NCI-H226 (cell line): ENCODE measurements at regions not wholly inside any gene's neighbourhood (a gene's known extent, or its start where the extent isn't known, plus 50 kb on each side); places are given as distances from the start of the nearest gene placed in this dataset.

Experiments used
- DNase-seq: peaks from one replicate; pipeline ENCODE4 v3.0.0-alpha.2; 2015

DNA sequence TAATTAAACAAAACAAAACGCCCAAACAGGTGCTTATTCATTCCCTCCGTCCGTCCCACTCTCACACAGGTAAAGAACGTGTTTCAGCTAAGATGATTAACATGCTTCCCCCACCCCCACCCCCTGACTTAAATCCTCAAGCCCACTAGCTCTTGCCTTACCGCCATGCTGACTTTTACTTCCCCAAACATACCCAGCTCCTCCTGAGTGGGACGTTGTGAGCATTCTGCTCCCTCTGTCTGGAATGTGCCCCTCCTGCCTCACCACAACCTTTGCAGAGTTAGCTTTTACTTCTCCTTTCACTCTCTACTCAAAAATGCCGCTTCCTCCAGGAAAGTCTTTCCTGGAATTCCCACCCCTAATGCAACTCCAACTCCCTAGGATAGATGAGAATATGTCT is 774.0 kb upstream of the RBFOX1 start:
- DNase-seq: no peak

DNA sequence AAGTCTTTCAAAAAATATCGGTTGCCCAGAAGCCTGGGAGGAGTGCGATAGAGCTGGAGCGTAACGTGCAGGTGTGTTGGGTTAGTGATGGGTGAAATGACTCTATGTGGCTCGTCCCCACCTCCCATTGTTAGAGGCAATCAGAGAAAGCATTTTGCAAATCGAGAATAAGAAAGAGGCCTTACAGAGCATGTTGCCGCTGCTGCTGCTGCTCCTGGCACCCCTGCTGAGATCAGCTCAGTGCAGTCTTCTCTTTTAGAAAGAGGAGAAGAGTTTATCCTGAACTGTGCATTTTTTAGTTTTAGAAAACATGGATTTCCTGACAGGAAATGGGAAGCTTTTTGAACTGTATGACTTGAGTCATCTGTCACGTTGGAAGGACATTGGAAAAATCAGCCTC is 774.5 kb upstream of the RBFOX1 start:
- DNase-seq: no peak

DNA sequence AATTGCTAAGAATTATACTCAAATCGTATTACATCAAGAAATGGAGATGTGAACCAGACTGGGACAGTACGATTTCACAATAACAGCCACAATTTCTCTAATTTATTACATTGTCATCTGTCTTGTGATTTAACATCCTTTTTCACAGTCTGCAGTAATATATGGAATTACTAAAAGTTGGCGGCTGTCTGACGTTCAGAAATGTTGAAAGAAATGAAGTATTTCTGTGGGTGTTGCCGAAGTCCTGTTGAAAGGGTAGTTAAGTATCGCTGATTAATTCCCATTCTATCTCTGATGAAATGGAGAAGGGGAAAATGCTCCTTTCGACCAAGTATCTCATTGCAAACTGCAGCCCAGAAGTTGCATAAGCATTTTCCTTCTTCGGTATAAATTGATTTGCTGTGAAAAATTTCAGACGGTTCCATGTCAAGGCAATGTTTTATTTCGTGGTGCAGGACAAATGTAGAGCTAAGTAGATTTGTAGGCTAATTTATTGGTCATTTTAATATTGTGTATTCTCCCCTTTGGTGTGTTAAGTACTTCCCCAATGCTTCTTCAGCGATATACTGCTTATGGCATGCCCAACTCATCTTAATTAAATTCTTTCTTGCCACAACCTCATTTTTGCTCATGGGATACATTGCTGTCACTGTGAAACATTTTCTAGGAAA is 775.2 kb upstream of the RBFOX1 start:
- DNase-seq: no peak

DNA sequence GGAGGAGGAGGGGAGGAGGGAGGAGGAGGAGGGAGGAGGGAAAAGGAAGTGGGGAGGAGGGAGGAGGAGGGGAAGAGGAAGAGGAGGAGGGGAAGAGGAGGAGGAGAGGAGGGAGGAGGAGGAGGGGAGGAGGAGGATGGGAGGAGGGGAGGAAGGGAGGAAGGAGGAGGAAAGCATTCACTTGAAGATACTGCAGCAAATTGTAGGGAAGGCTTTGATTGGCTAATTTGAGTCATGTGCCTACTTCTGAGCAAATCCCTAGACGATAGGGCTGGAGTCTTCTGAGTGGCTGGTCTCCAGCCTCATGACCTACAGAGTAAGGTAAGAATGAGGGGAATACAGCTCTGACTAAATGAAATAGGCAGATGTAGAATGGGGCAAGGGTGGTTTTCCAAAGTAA is 783.2 kb upstream of the RBFOX1 start:
- DNase-seq: no peak

DNA sequence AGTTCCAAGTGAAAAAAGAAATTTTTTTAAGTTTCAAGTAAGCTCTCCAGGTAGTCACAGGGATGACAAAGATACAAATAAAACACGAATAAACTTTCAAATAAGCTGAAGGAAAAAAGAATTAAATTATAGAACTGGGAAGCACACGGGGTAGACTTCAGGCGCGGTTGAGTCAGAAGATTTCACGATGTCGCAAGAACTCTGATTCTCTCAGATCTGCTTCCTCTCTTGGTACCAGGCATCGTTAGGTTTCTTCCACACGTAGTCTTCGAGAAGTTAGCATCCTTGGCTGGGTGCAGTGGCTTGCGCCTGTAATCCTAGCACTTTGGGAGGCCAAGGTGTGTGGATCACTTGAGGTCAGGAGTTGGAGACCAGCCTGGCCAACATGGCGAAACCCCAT is 784.1 kb upstream of the RBFOX1 start:
- DNase-seq: no peak

DNA sequence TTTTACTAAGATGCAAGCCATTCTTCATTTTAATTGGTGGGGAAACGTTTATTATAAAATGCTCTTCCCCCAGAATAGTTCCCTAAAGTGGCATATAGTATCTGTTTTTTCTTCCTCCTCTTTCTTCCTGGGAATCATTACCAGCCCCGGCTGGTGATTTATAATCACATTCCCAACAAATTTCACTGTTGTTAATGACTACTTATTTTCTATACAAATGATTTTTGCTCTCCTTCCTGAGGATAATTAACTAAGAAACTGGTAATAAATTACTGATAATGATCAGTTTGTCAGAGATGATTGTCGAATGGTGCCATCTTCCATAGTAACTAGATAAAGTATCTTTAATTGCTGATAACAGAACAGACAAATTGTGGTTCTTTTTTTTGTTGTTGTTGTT is 785.5 kb upstream of the RBFOX1 start:
- no peak for DNase-seq

DNA sequence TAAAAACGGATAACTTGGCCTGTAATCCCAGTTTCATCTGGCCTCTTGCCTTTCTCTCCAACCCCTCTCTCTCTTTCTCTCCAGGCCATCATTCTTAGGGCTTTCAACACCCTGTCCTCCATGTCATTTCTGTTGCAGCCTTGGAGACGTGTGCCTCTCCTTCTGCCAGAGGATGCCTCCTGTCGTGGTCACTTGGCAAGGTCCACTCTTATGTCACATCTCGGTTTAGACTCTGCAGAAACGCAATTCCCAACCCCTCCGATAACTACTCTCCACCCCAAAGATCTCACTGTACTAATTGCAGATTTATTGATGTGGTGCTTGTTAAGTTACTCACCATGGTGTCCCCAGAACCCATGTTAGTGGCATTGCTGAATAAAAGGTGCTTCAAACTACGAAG is 787.3 kb upstream of the RBFOX1 start:
- no peak for DNase-seq

DNA sequence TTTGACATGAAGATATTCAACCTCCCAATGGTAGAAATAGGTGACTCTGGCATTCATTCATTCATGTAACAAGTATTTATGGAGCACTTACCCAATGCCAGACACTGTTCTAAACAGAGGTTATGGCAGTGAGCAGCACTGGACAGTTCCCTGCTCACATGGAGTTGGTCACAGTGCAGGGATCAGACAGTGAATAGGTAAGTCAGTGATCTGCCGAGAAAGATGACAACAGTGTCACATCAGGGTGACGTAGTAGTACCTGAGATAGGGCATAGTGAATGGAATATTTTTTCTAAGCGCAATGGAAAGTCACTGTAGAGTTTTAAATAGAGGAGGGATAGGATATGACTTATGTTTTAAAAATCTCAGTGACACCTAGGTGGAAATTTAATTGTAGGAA is 791.4 kb upstream of the RBFOX1 start:
- DNase-seq: no peak

DNA sequence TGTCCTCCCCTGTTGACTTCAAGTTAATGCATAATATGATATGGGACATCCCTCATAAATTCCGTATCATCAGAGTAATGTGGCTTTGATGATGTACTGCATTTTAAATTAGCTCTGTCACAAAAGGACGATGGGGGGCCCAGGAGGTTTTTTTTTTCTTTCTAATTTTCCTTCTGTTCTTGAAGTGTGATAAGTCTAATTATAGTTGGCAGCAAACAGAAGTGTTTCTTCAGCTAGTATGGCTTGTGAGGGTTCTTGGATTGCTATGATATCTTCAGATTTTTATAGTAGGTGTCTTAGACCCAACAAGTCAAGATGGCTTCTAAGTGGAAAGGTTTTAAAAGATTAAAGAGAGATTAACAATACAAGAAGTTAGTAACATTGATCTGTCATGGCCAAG is 796.2 kb upstream of the RBFOX1 start:
- DNase-seq: no peak

DNA sequence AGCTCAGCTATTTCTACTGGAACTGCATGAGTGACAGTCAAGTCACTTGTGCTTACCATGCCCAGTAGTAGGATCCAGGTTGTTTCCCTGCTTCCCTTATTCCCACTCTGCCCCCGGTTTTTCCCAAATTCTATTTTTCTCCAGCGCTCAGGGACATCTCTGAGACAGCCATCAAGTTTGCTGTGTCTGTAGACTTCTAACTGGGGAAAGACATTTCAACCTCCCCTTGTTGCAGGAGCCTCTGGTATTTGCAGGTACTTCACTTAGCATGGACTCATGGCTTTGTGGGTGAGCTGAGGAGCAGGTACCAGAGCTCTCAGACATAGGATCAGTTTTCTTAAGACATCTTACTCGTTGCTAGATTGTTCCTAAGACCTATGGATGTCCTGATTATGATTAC is 801.6 kb upstream of the RBFOX1 start:
- DNase-seq: no peak

DNA sequence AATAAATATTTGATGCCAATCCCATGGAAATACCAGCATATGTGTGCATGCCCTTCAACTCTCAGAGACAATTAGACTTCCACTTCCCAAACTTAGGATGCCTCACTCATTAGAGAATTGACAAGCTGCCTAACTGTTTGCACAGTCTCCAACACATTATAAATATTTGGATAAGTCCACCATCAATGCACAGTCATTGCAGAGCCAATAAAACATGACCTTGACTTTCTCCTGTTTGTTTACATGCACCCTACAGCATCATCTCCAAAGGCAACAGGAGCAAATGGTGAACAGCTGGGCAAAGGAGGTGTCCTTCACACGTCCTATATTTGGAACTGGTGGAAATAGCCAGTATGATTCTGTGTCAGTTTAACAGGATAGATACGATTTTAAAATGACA is 804.4 kb upstream of the RBFOX1 start:
- DNase-seq: no peak

DNA sequence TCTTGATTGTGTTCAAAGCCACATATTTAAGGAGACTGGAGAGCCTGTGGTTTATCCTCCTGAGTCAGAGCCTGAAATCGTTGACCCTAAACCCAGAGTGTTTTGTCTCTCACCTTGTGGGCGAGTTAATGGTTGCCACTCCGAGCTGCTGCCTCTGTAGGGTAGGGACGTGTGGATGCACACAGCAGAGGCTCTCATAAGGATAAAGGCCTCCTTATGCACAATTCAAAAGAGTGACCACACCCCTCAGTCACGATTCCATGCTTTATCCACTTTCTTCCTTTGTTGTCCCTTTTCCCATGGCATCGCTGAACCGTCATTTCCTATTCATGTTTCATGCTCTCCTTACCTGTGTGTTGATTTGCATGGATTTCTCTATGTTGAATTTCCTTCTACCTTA is 805.0 kb upstream of the RBFOX1 start:
- DNase-seq: no peak

DNA sequence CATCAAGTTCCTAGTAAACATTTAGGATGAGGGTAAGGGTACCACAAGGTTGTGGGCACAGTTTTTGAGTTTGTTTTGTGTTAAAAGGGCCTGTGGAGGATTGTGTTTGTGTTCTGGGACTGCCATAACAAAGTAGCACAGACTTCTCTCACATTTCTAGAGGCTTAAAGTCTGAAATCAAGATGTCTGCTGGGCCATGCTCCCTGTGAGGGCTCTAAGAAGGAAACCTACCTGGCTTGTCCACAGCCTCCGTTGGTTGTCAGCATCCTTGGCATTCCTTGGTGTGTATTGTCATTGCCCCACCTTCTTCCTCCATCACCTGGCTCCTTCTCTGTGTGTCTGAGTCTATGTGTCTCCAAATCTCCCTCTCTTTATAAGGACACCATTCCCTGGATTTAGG is 808.1 kb upstream of the RBFOX1 start:
- DNase-seq: no peak

DNA sequence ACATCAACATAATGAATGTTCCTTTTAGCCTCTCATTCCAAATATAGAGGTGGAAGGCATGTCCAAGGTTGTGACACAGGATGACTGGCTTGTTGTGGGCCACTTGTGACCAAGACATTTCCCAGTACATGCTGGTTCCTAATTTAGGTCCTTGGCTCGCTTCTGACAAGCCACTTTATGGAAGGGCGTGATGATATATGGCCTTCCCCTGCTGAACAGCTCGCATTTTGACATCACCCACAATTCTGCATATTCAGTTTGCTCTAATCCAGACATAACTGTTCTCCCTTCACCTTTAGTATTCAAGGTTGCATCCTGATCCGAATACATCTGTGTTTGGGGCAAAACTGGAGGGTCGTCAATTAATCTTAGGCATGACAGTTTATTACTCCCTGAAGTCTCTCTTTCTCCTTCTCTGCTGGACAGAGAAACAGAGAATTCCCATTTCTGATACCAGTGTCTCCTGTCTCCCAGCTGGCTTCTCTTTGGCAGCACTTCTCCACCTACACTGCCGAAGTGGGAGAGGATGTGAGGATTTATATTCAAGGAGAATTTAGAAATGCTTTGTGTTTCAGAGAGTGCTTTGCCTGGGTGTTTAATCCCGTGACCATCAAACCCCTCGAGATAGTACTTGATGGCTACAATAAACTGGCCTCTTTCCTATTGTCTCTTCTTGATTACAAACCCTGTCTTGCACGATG is 815.5 kb upstream of the RBFOX1 start:
- no peak for DNase-seq

DNA sequence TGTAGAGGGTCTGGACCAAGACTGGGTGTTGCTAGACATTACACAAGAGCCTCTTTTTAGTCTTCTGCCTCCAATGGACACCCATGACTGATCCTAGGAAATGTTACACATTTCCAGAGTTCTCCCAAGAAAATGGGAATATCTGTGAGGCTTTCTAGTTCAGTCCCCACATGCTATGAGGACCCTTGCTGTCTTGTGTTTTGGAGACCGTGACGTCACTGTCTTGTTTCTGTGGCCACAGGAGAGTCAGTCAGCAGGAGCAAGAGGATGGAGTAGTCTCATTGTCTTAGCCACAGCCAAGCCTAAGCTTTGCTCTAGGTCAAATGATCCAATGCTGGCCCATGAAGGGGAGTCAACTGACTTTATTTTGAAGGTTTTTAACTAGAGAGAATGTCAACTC is 820.1 kb upstream of the RBFOX1 start:
- no peak for DNase-seq

DNA sequence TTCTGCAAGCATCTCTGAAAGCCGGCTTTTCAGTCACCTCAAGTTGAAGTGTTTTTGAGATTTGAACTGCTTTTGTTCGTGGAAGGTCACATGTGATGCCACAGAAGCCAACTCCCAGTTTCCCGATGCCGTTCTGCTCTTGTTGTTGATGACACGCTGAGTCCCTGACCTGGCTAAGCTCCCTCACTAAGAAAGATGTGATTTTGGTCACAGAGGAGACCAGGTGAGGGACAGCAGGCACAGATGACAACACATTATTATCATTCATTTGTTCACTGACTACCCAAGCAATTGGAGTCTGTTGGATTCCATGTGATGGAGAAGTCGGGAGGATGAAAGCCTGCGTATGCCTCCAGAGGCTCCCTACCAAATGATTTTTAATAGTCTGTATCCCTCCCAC is 822.4 kb upstream of the RBFOX1 start:
- DNase-seq: no peak

DNA sequence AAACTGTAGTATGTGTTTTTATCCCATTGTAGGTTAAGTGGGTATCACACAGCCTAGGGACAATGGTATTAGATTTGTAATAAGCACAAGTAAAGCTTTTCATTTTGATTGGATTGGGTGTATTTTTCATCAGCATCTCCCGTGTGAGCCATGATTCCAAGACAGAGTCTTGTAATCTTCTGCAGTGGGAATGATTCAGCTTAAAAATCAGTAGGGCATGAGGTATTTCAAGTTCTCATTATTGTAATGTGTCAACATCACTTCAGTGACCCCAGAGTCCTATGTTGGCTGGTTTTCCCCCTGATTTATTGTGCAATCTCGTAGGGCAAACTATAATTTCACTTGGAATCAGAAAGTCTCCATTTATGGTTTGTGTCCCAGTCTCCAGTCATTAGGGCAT is 833.2 kb upstream of the RBFOX1 start:
- DNase-seq: no peak

DNA sequence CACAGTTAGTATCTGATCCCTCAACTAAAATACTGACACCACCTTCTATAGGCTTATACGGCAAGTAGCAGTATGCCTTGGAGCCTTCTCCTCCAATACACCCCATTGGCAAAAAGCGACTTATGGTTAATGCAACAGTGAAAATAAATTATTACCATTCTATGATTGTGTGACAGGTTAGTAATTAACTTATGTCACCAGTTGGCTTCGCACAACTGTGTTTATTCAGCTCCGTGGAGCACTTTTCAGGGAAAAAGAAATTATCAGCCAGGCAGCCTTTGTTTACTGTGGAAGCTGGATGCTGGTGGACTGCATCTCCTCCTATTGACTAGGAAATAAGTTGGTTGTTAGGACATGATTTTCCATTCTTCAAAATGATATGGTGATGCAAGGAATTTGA is 833.8 kb upstream of the RBFOX1 start:
- DNase-seq: no peak

DNA sequence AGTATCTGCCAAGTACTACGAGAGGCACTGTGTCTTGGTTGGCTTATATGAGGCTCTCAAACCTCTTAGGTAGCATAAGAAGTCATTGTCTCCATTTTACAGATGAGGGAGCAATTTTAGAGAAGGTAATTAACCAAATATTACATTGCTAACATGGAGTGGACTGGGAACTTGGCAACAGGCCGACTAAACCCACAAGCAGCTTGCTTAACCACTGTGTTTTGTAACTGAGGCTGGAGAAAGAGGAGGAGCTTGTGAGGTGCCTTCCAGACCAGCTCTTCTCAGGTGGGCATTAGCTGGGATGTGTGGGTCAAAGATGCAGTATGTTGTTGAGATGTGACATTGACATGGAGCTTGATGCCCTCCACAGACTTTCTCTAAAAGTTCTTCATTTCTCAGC is 835.6 kb upstream of the RBFOX1 start:
- DNase-seq: no peak

DNA sequence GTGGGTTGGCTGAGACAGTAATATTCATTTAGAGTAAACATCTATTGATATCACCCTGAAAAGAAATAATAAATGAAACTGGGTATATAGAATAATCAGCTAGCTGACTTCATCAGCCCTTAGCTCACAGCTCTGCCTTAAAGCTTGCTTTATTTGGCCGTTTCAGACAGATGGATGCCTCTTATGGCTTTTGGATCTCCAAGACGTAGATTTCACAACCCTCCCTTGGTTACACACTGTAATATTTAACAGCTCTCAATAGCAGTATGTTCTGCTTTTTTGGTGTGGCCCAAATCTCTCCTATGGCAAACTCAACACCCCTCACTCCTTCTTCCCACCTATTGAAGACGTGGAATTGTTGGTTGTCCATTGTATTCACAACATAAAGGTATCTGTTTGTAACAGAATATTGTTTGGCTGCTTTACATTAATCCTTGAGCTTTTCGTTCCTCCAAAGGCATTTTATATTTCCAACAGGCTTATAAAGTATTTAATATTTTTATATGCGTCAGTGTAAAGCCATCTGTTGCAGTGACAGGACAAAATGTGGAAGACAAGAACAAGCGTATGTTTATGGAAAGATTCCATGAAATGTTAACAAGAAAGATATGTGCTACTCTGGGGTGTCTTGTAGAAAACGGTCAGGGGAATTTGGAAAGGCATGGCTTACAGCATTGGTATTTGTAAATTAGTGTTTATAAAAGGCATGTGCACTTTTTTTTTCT is 837.0 kb upstream of the RBFOX1 start:
- no peak for DNase-seq

DNA sequence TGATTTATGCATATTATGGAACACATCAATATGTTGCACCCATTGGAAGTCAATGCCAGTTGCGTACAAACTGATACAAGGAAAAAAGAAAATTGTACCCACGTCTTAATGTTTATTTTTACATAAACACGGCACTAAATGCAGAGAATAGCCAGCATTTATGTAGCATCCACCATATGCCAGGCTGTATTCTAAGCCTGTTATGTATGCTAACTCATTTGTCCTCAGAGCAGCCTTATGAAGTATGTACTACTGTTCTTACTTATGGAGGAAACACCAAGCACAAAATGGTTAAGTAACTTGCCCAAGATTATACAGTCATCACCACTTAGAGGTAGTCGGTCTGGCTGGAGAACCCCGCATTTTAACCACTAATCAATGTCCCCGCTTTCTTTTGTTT is 837.9 kb upstream of the RBFOX1 start:
- no peak for DNase-seq

DNA sequence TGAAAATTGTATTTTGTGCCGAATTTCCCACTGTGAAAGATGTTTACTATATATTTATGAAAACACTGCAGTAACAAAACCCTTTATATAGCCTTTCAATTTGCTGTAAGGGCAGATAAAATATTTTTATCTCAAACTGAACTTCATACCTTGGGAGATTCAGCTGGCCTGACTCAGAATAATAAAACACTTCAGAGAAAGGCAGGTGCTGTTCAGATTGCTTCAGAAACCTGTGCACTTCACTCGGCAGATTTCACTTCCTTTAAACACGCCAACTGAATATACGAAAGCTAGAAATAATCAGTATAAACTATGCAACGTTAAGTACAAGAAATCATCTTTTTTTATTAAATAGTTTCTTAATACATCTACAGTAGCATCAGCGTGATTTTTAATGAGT is 839.1 kb upstream of the RBFOX1 start:
- no peak for DNase-seq

DNA sequence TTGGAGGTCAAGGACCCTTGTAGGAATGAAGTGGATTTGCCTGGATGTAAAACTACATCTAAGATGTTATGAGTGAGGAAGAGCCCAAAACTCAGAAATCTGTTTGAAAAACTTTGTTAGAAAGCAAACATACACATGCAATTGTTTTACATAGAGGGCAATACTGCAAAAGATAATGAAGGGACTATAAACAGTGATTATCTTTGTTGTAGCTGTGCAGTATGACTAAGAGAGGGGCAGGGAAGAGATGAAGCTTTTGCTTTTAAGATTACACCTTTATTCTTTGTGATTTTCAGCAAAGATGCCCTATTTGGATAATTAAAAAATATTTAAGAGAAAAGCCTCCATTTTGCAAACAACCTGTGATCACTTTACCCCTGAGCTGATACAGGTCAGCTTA is 839.9 kb upstream of the RBFOX1 start:
- DNase-seq: no peak

DNA sequence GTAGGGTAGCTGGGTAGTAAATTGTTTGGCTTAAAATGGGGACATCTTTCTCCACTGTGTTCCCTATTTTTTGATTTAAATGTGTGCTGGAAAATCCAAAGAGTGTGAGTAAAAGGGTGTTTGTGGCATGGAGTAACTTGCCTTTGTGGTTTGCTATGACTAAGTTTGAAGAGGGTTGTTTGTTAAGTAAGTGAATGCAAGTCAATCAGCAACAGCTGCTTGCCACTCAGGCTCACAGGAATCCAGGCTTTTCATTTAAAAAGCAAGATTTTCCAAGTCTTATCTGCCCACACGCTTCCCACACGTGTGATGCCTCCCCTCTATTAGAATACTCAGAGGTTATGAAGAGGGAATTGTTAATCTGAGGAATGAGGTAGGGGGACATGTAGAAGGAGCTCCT is 847.7 kb upstream of the RBFOX1 start:
- peak; percentile 49 for DNase-seq

DNA sequence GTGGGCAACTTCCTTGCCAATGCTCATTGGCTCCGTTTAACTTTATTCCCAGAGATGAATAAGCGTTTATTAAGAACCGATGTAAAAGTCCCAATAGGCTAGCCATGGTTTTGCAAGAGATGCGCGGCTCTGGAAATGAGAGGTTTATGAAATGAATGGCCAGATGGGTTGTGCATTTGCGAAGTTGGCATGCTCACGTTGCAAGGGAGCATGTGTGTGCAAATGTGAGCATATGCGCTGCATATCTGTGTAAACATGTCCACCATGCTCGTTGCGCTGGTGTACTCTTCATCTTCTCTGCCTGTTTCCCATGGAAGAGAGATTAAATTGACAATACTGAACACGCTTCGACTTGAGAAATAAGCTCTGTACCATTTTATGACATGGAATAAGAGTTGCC is 848.6 kb upstream of the RBFOX1 start:
- DNase-seq: no peak
